Skeletal muscle satellite cell (primary cell): ENCODE measurements at regions not wholly inside any gene's neighbourhood (a gene's known extent, or its start where the extent isn't known, plus 50 kb on each side); places are given as distances from the start of the nearest gene placed in this dataset.
"Not testable (repeated sequence)": the region's sequence is repeated elsewhere in the genome, so short reads cannot be mapped to it uniquely, and the experiment has no call there.

Experiments
- H3K27me3 ChIP-seq: 2 replicates; pipeline ENCODE4 v1.7.0; 2013; ENCODE audit warnings: low read length; ENCODE audit not compliant: control insufficient read depth, insufficient read depth
- H3K36me3 ChIP-seq: 2 replicates; pipeline ENCODE4 v1.7.0; 2013; ENCODE audit warnings: mild to moderate bottlenecking, control low read depth, low read length; ENCODE audit not compliant: insufficient read depth
- H3K4me1 ChIP-seq: 2 replicates; pipeline ENCODE4 v1.7.0; 2013; ENCODE audit warnings: low read length; ENCODE audit not compliant: control insufficient read depth, insufficient read depth
- H3K4me2 ChIP-seq: 2 replicates; pipeline ENCODE4 v1.7.0; 2013; ENCODE audit warnings: mild to moderate bottlenecking, low read length
- H3K4me3 ChIP-seq: 2 replicates; pipeline ENCODE4 v1.7.0; 2013; ENCODE audit warnings: low read length
- H3K9ac ChIP-seq: 2 replicates; pipeline ENCODE4 v1.7.0; 2013; ENCODE audit warnings: mild to moderate bottlenecking, low read depth, low read length, moderate library complexity
- H3K9me3 ChIP-seq: replicated peaks from 2 replicates; pipeline ENCODE4 v1.7.0; 2013; ENCODE audit warnings: mild to moderate bottlenecking, control low read depth, low read length

GRCh38 chr11:134664447-134665187 is 252.6 kb upstream of the B3GAT1 start:
- H3K36me3 ChIP-seq, result no peaks in the 10 kb centered on the region

GRCh38 chr11:134663506-134664313 is 251.7 kb upstream of the B3GAT1 start:
- H3K4me2 ChIP-seq, result no peak overlapping the region
- no peaks in the 10 kb centered on the region for H3K4me1 ChIP-seq

More at GRCh38 chr11:134664447-134665187, 252.6 kb upstream of the B3GAT1 start:
- Histone ChIP-seq H3K27me3 (no peaks in the 10 kb centered on the region), H3K9ac (no peak overlapping the region), H3K4me1 (no peaks in the 10 kb centered on the region), H3K4me2 (no peak overlapping the region), H3K4me3 (no peak overlapping the region), H3K9me3 (peaks cover 5% of the 10 kb centered on the region)

DNA sequence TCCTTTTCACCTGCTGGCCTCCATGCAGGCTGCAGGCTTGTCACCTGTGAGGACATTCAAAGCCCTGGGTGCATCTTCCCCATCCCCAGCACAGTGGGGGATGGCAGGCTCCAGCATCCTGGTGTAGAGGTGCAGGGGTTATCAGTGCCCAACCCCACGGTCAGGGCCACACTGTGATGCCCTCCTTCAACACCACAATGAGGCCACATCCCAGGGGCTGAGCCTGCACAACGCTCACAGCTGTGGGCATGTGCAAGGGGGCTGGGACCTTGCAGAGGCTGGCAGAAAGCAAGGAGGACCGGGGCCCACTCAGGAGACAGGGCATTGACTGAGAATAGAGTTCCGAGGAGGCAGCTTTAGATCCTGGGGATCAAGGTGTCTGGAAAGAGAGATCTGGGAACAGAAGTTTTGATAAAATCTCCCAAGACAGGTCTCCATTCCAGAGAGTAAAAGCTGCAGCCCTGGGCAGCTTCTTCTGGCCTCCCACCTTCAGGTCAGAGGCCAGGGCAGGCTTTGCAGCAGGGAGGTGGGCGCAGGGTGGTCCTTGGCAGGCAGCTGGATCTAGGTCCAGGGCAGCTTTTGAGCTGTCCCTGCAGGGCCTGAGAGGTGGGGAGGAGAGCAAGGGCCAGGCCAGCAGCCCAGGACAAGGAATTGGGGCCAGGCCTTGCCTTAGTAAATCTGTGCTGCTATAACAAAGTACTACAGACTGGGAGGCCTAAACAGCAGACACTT is 250.8 kb upstream of the B3GAT1 start:
- H3K4me1 ChIP-seq, result no peaks in the 10 kb centered on the region
- H3K36me3 ChIP-seq, result no peaks in the 10 kb centered on the region
- H3K4me3 ChIP-seq, result no peak overlapping the region
- no peak overlapping the region for H3K9ac ChIP-seq
- no peak overlapping the region for H3K4me2 ChIP-seq
- H3K27me3 ChIP-seq, result no peaks in the 10 kb centered on the region
- H3K9me3 ChIP-seq, result peaks cover 5% of the 10 kb centered on the region

More at GRCh38 chr11:134663506-134664313, 251.7 kb upstream of the B3GAT1 start:
- Histone ChIP-seq H3K27me3 (no peaks in the 10 kb centered on the region), H3K4me3 (no peak overlapping the region), H3K9ac (no peak overlapping the region), H3K36me3 (no peaks in the 10 kb centered on the region), H3K9me3 (peaks cover 5% of the 10 kb centered on the region)

DNA sequence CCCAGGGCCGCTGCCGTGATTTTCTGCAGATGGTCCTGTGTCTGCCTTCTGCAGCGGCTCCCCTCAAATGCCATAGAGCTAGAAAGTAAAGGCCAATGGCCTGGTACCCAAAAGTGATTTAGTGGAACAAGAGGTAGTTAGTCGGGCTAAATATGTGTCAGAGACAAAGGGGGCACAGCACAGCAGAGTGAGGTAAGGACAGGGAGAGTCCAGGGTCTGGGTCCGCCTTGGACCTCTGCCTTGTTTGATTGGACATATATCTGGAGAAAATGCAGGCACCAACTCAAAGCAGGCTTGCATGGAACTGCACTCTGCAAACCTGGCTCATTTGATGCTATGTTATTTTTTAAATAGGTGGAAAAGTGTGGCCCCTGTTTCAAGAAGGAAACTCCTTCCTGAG is 249.6 kb upstream of the B3GAT1 start:
- Histone ChIP-seq H3K9me3 (peaks cover 5% of the 10 kb centered on the region), H3K9ac (no peak overlapping the region), H3K4me3 (no peak overlapping the region), H3K36me3 (no peaks in the 10 kb centered on the region), H3K4me1 (no peaks in the 10 kb centered on the region), H3K27me3 (no peaks in the 10 kb centered on the region), H3K4me2 (no peak overlapping the region)

GRCh38 chr11:134660416-134660815 is 248.4 kb upstream of the B3GAT1 start:
- no peaks in the 10 kb centered on the region for H3K36me3 ChIP-seq
- H3K9me3 ChIP-seq, result peaks cover 4% of the 10 kb centered on the region
- H3K4me2 ChIP-seq, result no peak overlapping the region
- no peak overlapping the region for H3K9ac ChIP-seq
- H3K4me1 ChIP-seq, result no peaks in the 10 kb centered on the region
- H3K27me3 ChIP-seq, result no peaks in the 10 kb centered on the region
- no peak overlapping the region for H3K4me3 ChIP-seq

GRCh38 chr11:134659882-134660281 is 247.8 kb upstream of the B3GAT1 start:
- H3K9me3 ChIP-seq, result peaks cover 4% of the 10 kb centered on the region
- H3K4me2 ChIP-seq, result no peak overlapping the region
- H3K9ac ChIP-seq, result no peak overlapping the region
- H3K4me3 ChIP-seq, result no peak overlapping the region
- H3K27me3 ChIP-seq, result no peaks in the 10 kb centered on the region
- H3K4me1 ChIP-seq, result no peaks in the 10 kb centered on the region
- H3K36me3 ChIP-seq, result no peaks in the 10 kb centered on the region

GRCh38 chr11:134658481-134659225 is 246.6 kb upstream of the B3GAT1 start:
- Histone ChIP-seq H3K9ac (no peak overlapping the region), H3K36me3 (no peaks in the 10 kb centered on the region), H3K27me3 (no peaks in the 10 kb centered on the region), H3K4me1 (no peaks in the 10 kb centered on the region), H3K9me3 (peaks cover 4% of the 10 kb centered on the region), H3K4me2 (no peak overlapping the region), H3K4me3 (no peak overlapping the region)

GRCh38 chr11:134657631-134658030 is 245.6 kb upstream of the B3GAT1 start:
- Histone ChIP-seq H3K27me3 (no peaks in the 10 kb centered on the region), H3K9ac (no peak overlapping the region)

GRCh38 chr11:134656861-134657540 is 245.0 kb upstream of the B3GAT1 start:
- Histone ChIP-seq H3K4me2 (no peak overlapping the region), H3K27me3 (no peaks in the 10 kb centered on the region), H3K36me3 (no peaks in the 10 kb centered on the region), H3K9ac (no peak overlapping the region), H3K4me1 (no peaks in the 10 kb centered on the region), H3K9me3 (peaks cover 8% of the 10 kb centered on the region), H3K4me3 (no peak overlapping the region)

More at GRCh38 chr11:134657631-134658030, 245.6 kb upstream of the B3GAT1 start:
- Histone ChIP-seq H3K4me1 (no peaks in the 10 kb centered on the region), H3K36me3 (no peaks in the 10 kb centered on the region), H3K4me3 (no peak overlapping the region), H3K9me3 (peaks cover 7% of the 10 kb centered on the region), H3K4me2 (no peak overlapping the region)

DNA sequence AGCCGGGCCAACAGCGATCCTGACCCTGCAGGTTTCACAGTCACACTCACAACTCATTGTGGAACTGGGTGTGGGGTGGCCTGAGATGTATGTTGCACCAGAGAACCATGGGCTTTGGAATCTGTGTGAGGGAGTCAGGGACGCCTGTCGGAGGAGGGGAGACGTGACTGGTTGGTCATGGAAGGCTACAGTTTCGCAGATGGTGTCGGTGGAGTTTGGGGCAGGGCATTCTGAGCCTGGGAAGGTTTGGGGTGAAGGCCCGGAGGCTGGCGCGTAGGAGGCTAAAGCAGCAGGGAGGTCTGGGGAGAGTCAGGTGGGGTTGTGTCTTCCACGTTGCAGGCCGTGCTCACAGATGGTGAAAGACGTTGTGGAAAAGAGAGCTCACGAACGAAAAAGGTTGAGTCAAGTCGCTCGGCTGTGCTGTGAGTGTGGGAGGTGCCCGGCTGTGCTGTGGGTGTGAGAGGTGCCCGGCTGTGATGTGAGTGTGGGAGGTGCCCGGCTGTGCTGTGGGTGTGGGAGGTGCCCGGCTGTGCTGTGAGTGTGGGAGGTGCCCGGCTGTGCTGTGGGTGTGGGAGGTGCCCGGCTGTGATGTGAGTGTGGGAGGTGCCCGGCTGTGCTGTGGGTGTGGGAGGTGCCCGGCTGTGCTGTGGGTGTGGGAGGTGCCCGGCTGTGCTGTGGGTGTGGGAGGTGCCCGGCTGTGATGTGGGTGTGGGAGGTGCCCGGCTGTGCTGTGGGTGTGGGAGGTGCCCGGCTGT is 244.2 kb upstream of the B3GAT1 start:
- not testable (repeated sequence) for H3K9ac ChIP-seq, H3K9me3 ChIP-seq, H3K4me1 ChIP-seq, H3K4me3 ChIP-seq, H3K36me3 ChIP-seq, H3K4me2 ChIP-seq, H3K27me3 ChIP-seq
